ENCODE measurements at regions not wholly inside any gene's neighbourhood (a gene's known extent, or its start where the extent isn't known, plus 50 kb on each side); places are given as distances from the start of the nearest gene placed in this dataset.

- POLR2A ChIA-PET = no interaction called here
- TF ChIP-seq CTCF (IDR thresholded peaks at IDR 0.05; ENCODE audit: insufficient read depth in 1 of 2, low read depth in 1 of 2, low read length in 1 of 2, severe bottlenecking in 1 of 2, unreplicated experiment in 1 of 2) = no peak
- Histone ChIP-seq H3K9me3 (no peaks in the 10 kb centered on the region), H3K36me3 (ENCODE audit: control insufficient read depth, insufficient read depth, low read length) (no peaks in the 10 kb centered on the region), H3K4me3 (ENCODE audit: low read depth, low read length) (no peak overlapping the region), H3K4me1 (no peaks in the 10 kb centered on the region; the same call in 1 of the 2 replicates), H3K27me3 (replicated peaks; ENCODE audit: control insufficient read depth, insufficient read depth, low read length) (no peaks in the 10 kb centered on the region)
- BruUV-seq (replicated peaks) = no TSS peak
- no peaks in the 10 kb centered on the region for H3K9me3 Mint-ChIP-seq (ENCODE audit: unreplicated experiment)
- H3K27me3 Mint-ChIP-seq (ENCODE audit: insufficient read depth, unreplicated experiment) = no peaks in the 10 kb centered on the region
- H3K4me1 Mint-ChIP-seq (ENCODE audit: low read depth, unreplicated experiment) = peaks cover 6% of the 10 kb centered on the region
- DNase-seq = no peak
- H3K27ac Mint-ChIP-seq (ENCODE audit: unreplicated experiment) = no peak overlapping the region
- H3K36me3 Mint-ChIP-seq (ENCODE audit: insufficient read depth, unreplicated experiment) = no peaks in the 10 kb centered on the region
- CTCF ChIA-PET = no interaction called here
- H3K4me3 Mint-ChIP-seq (ENCODE audit: unreplicated experiment) = no peak overlapping the region
- intact Hi-C loops (cut with micrococcal nuclease; ENCODE audit: unreplicated experiment) = no loop called here
Measured at GRCh38 chr14:61898568-61898967, 136.3 kb downstream of the SNAPC1 start.

GRCh38 chr14:61899497-61899896 is 137.3 kb downstream of the SNAPC1 start:
- no peak for TF ChIP-seq CTCF (IDR thresholded peaks at IDR 0.05; ENCODE audit: insufficient read depth in 1 of 2, low read depth in 1 of 2, low read length in 1 of 2, severe bottlenecking in 1 of 2, unreplicated experiment in 1 of 2)
- no peaks in the 10 kb centered on the region; the same call in 1 of the 2 replicates for H3K4me1 ChIP-seq
- Mint-ChIP-seq H3K36me3 (ENCODE audit: insufficient read depth, unreplicated experiment) (no peaks in the 10 kb centered on the region), H3K4me1 (ENCODE audit: low read depth, unreplicated experiment) (peaks cover 6% of the 10 kb centered on the region), H3K4me3 (ENCODE audit: unreplicated experiment) (no peak overlapping the region), H3K27me3 (ENCODE audit: insufficient read depth, unreplicated experiment) (no peaks in the 10 kb centered on the region), H3K9me3 (ENCODE audit: unreplicated experiment) (no peaks in the 10 kb centered on the region), H3K27ac (ENCODE audit: unreplicated experiment) (no peak overlapping the region)
- H3K27me3 ChIP-seq (replicated peaks; ENCODE audit: control insufficient read depth, insufficient read depth, low read length) = no peaks in the 10 kb centered on the region
- no peaks in the 10 kb centered on the region for H3K36me3 ChIP-seq (ENCODE audit: control insufficient read depth, insufficient read depth, low read length)
- intact Hi-C loops (cut with micrococcal nuclease; ENCODE audit: unreplicated experiment) = no loop called here
- no peak overlapping the region for H3K4me3 ChIP-seq (ENCODE audit: low read depth, low read length)
- ChIA-PET CTCF (no interaction called here), POLR2A (no interaction called here)
- H3K9me3 ChIP-seq = no peaks in the 10 kb centered on the region
- no TSS peak for BruUV-seq (replicated peaks)
- no peak for DNase-seq

GRCh38 chr14:61904946-61905345 is 142.7 kb downstream of the SNAPC1 start:
- Histone ChIP-seq H3K4me1 (no peaks in the 10 kb centered on the region; the same call in 1 of the 2 replicates), H3K4me3 (ENCODE audit: low read depth, low read length) (no peak overlapping the region), H3K36me3 (ENCODE audit: control insufficient read depth, insufficient read depth, low read length) (no peaks in the 10 kb centered on the region), H3K27me3 (replicated peaks; ENCODE audit: control insufficient read depth, insufficient read depth, low read length) (no peaks in the 10 kb centered on the region), H3K9me3 (no peaks in the 10 kb centered on the region)
- Mint-ChIP-seq H3K4me3 (ENCODE audit: unreplicated experiment) (no peak overlapping the region), H3K4me1 (ENCODE audit: low read depth, unreplicated experiment) (peaks cover 6% of the 10 kb centered on the region), H3K9me3 (ENCODE audit: unreplicated experiment) (no peaks in the 10 kb centered on the region), H3K27me3 (ENCODE audit: insufficient read depth, unreplicated experiment) (peaks cover 4% of the 10 kb centered on the region), H3K27ac (ENCODE audit: unreplicated experiment) (no peak overlapping the region), H3K36me3 (ENCODE audit: insufficient read depth, unreplicated experiment) (no peaks in the 10 kb centered on the region)
- no peak for DNase-seq
- no TSS peak for BruUV-seq (replicated peaks)
- intact Hi-C loops (cut with micrococcal nuclease; ENCODE audit: unreplicated experiment) = no loop called here
- CTCF ChIA-PET = interaction anchor here (0.6 to 1.2 kb wide), 2 partner anchors 48 to 222 kb away, joined by 3 read pairs; no protein-coding TSS in a partner anchor
- POLR2A ChIA-PET = no interaction called here
- no peak for TF ChIP-seq CTCF (IDR thresholded peaks at IDR 0.05; ENCODE audit: insufficient read depth in 1 of 2, low read depth in 1 of 2, low read length in 1 of 2, severe bottlenecking in 1 of 2, unreplicated experiment in 1 of 2)
